Activated CD8-positive, alpha-beta memory T cell treated with anti-CD3 and anti-CD28 coated beads for 48 hours (primary cell): ENCODE measurements at regions not wholly inside any gene's neighbourhood (a gene's known extent, or its start where the extent isn't known, plus 50 kb on each side); places are given as distances from the start of the nearest gene placed in this dataset.

Experiments
- DNase-seq, 3 experiments: peaks; one replicate each; pipeline ENCODE4 v3.0.0-alpha.2; 2020; ENCODE audit warnings: low read depth in 2 of 3, low spot score in 2 of 3

DNA sequence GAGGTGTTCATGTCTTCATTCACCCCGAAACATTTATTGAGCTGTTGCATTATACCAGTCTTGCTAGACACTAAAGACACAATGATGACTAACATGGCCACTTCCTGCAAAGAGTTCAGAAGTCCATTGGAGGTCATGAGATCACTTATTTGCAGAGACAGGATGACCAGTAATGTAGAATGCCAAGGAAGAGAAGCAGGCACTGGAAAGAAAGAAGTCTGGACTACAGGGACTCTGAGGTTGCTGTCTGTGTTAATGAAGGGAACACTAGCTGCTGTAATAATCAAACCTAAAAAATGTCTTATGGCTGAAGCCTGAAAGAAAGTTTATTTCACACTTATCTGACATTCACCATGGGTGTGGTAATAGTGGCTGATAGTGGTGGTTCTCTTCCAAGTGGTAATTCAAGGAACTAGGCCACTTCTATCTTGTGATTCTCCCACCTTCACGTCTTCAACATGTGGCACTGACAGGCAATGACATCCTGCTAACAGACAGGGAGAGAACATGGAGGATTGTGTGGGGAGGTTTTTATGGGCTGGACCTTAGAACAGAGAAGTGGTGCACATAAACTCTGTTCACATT is 89.2 kb upstream of the MKLN1 start:
- DNase-seq, result no peak

DNA sequence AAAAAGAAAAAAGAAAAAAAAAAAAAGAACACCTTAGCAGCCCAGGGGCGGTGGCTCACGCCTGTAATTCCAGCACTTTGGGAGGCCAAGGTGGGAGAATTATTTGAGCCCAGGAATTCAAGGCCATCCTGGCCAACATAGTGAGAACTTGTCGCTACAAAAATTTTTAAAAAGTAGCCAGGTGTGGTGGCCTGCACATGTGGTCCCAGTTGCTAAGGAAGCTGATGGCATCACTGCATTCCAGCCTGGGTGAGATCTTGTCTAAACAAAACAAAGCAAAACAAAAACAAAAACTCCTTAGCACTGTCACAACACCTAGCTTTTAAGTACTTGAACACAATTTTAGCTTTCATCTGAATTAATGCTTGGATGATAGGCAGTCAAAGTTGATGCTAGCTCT is 86.3 kb upstream of the MKLN1 start:
- DNase-seq, result no peak

DNA sequence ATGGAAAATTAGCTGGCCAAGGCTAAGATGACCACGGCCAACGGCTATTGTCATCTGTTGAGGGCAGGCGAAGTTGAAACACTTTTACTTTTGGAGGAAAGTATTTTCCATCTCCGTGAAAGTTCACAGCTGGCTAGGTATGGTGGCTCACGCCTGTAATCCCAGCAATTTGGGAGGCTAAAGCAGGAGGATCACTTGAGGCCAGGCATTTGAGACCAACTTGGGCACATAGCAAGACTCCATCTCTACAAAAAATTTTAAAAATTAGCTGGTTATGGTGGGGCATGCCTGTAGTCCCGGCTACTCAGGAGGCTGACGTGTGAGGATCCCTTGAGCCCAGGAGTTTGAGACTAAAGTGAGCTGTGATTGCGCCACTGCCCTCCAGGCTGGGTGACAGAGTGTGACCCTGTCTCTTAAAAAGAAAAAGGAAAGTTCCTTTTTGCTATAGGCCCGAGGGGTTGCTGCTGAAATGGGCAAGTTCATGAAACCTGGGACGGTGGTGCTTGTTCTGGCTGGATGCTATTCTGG is 85.5 kb upstream of the MKLN1 start:
- DNase-seq, result no peak

DNA sequence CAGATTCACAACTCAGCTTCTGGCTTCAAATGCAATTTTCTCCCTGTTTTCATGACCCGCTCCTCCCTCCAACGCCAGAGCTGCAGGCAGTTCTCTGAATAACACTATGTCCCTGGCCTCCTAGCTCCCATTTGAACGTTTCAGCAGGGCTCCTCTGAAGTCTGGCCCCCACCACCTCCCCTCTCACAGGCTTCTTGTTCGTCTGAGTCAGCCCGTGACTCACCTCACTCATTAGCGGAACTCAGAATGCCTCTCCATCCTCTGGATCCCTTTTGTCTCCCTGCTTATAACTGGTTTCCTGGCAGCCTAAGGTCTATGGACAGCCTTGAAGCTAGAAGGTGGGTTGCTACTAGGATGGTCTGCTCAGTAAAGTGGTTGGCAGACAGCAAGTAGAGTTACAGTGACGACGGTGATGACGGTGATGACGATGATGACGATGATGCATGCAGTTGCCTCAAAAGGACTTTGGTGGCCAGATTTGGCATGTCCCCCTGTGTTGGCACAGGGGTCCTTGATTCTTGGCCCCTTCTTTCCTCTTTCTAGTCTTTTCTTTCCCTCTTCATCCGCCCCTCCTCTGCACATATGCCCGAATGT is 83.3 kb upstream of the MKLN1 start:
- no peak for DNase-seq

DNA sequence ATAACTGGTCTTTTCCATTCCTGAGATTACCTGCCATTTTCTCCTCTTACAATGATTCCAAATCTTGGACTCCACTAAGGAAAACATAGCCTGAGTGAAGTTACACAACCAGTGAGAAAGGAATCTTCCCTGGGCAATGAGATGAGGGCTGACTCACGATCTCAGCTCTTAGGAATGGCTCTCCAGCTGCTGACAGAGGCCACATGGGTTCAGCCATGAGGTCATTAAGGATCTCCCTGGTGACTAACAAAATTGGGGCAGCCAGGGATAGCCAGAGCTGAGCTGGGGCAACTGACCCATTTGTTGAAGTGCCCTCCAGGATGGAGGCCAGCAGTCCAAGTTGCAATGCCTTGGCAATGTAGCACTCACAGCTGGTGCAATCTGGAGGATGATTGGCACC is 78.7 kb upstream of the MKLN1 start:
- no peak for DNase-seq

DNA sequence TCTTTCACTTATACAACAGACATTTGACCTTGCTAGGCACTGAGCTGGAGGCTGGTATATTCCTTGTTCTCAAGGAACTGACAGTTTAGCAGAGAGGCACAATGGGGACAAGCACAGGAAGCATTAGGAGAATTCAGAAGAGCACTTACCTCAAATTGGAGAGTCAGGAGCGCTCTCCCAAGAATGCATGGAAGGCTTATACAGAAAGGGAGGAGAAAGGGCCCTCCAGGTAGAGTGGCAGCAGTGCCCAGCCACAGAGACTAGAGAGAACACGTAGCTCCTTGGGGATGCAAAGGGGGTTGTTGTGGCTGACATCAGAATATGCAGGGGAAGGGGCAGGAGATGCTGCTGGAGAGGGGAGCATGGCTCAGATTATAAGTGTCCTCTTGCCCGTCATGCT is 78.2 kb upstream of the MKLN1 start:
- DNase-seq, result no peak

DNA sequence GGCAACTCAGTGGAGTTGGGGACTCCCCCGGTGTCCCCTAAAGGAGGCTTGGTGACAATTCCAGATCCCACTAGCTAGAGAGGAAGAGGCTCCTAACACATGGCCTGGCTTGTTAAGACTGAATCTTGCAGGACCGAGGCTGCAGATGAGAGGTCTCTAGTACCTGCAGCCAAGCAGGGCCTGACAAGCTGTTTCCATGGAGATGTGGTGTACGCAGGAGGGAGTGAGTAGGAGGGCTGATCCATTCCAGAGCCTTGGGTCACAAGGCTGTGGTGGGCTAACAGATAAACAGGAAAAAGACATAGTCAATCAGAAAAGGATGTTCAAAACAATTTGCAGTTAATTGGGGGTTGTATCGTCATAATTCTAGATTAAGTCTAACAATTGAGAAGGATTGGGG is 77.3 kb upstream of the MKLN1 start:
- no peak for DNase-seq

DNA sequence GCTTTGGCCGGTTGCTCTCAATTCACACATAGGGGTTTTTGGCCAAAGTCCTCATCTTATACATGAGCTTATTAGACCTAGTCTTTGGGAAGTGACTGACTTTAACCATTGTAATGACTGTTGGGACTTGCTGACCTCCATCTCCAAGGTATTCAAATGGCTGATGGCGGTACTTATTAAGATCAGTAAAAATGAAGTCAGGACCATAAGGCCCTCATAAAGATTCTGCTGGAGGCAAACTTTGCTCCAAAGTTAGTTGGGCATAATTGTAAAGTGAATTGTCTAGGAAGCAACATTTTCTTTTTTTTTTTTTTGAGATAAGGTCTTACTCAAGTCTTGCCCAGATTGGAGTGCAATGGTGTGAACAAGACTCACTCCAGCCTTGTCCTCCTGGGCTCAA is 76.3 kb upstream of the MKLN1 start:
- DNase-seq, result no peak

DNA sequence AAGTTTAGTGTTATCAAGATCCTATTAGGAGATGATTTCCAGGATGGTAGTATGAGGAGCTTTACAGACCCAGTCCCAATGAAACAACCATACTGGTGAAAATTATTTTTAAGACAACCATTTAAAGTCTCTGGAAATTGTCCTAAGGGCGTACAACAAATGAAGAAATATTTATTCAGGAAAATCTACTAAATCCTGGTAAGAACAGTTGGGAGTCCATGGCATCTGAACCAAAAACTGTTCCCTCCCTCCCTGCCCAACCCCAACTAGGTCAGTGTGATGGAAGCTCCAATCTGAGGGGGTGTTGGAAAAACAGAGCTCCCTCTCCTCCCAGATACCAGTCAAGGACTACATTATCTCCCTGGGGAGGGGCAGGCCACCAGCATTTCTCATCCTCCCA is 74.7 kb upstream of the MKLN1 start:
- no peak for DNase-seq

DNA sequence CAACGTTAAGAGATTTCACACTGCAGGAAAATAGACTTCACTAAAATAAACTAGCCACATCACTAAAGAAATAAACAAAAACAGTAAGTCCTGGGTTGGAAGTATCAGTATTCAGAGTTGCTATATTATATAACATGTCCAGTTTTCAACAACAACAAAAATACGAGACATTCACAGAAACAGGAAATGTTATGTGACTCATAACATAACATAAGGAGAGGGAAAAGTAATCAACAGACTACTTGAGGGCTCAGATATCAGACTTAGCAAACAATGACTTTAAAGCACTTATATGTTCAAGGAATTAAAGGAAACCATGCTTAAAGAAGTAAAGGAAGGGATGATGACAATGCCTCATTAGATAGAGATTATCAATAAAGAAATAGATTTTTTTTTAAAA is 73.5 kb upstream of the MKLN1 start:
- no peak for DNase-seq

DNA sequence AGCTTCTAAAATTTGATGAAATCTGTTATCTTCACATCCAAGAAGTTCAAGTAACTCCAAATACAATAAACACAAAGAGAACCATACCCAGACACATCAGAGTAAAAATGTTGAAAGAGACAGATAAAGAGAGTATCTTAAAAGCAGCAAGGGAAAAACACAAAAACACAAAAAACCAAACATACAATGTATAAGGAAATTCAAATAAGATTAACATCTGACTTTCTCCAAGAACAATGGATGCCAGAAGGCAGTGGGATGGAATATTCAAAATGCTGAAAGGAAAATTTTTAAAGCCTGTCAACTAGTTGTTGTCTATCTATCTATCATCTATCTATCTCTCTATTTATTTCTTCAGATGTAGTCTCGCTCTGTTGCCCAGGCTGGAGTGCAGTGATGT is 72.4 kb upstream of the MKLN1 start:
- DNase-seq, result no peak

DNA sequence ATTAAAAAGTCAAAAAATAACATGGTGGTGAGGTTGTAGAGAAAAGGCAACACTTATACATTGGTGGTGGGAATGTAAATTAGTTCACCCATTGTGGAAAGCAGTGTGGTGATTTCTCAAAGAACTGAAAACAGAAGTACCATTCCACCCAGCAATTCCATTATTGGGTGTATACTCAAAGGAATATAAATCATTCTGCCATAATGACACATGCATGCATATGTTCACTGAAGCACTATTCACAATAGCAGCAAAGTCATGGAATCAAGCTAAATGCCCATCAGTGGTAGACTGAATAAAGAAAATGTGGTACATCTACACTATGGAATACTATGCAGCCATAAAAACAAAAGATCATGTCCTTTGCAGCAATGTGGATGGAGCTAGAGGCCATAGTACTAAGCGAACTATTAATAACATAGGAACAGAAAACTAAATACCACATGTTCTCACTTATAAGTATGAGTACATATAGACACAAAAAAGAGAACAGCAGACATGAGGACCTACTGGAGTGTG is 66.1 kb upstream of the MKLN1 start:
- DNase-seq, result no peak

DNA sequence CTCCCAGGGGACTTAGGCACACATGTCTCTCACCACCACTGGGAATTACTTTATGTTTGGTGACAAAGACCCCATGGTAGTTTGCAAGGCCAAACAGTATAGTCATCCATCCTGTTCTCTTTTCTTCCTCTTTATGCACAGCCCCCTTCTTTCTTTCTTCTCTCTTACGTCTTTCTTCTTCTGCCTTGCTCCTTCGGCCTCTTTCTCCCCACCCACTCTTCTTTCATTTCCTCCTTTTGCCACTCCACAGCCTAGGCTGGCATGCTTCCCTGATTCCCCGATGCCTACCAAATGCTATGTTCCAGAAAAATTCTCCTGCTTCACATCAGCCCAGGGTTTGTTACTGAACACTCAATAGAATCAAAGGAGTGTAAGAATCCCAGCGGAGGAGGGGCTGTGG is 62.4 kb upstream of the MKLN1 start:
- DNase-seq, result no peak

DNA sequence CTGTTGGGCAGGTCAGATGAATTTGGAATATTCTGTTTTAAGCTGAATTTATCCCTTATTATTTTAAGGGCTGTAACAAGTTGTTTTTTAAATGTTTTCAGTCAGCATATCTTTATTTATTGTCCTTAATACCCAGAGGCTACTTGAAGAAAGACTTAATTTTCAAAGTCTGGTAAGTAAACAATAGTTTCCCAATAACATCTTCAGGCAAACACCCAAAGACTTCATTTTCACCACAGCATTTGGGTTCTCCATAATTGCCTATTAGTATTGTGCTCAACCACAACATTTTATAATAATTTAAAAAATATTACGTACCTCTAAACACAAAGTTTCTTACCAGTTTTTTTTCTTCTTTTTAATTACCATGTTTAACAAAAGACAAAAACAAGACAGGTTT is 60.0 kb upstream of the MKLN1 start:
- no peak for DNase-seq

DNA sequence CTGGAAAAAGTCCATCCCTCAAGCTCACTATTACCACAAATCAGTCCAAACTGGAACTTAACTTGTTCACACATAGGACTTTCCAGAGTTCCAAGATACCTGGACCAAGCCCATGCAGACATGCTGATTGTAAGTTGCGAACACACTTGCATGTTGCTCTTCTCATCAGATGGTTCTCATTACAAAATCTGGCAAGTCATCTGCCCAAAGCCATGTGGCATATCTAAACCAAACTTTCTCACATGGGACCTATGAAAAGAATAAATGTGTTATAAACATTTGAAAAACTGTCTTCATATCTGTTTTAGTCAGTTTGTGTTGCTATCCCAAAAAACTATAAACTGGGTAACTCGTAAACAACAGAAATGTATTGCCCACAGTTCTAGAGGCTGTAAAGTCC is 58.8 kb upstream of the MKLN1 start:
- DNase-seq, result no peak

DNA sequence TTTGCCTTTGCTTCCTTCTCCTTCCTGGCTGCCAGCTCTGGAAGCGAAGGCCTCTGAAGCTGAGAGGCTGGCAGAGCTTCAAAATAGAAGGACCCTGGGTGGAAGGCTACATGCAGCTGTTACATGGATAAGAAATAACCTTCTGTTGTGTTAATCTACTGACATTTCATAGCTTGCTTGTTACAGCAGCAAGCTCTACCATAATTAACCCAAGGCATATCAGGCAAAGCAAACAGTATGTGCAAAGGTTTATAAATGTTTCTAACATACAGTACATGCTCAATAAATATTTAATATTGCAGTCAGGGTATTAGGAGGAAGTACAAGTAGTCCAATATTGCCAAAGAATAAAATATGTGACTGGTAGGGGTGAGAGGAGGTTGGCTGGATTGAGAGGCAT is 55.6 kb upstream of the MKLN1 start:
- DNase-seq, result no peak

DNA sequence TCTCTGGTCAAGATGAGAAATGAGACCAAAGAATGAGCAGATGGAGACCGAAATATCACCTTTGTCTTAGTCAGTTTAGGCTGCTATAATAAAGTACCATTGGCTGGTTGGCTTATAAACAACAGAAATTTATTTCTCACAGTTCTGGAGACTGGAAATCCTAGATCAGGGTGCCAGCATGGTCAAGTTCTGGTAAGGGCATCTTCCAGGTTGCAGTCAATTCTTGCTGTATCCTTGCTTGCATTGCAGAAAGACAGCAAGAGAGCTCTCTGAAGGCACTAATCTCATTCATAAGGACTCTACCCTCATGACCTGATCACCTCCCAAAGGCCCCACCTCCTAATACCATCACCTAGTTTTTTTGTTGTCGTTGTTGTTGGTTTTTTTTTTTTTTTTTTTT is 52.7 kb upstream of the MKLN1 start:
- DNase-seq, result no peak

DNA sequence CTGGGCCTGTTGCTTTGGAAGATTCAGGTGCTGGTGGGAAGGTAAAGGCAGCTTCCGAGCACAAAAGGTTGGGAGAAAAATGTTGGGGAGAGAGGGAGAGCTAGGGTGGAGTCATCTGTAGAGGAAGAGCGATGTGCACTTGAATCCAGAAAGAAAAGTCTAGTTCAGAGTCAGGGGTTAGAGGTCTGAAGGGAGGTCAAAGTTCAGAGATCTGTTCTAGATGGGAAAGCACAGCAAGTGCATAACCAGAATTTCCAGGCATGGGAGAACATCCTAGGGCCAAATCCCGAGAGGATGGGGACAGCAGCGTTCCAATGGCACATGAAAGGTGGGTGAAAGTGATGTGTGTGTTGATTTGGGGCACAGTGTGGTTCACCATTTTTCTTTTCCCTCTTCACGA is 51.5 kb upstream of the MKLN1 start:
- no peak for DNase-seq

DNA sequence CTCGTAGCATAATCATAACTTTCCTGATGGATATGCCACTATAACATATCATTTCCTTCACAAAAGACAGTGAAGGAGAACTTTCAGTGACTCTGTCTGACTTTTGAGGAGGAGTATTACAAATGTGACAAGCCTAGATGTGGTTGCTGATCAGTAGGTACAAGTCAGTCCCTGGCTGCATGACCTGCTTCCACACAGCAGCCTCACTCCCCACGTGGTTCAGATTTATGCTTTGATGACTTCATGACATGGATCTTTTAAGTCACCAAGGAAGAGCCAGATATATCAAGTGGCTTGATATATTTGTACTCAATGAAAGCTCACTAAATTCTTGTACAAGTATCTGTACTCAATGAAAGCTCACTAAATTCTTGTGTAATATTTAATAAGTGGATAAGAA is 50.9 kb upstream of the MKLN1 start:
- no peak for DNase-seq
